ENCODE measurements at regions not wholly inside any gene's neighbourhood (a gene's known extent, or its start where the extent isn't known, plus 50 kb on each side); places are given as distances from the start of the nearest gene placed in this dataset.

- Histone ChIP-seq H3K4me2 (ENCODE audit: low read length) (no peak overlapping the region), H3K27ac (ENCODE audit: low read depth, low read length) (no peak overlapping the region), H3K36me3 (ENCODE audit: control insufficient read depth, low read length) (no peaks in the 10 kb centered on the region)
These were observed 257.0 kb downstream of the IDS start for GRCh38 chrX:149248073-149248625.

GRCh38 chrX:149230689-149231088 is 274.4 kb downstream of the IDS start:
- H3K4me1 ChIP-seq (ENCODE audit: control insufficient read depth, low read length), result no peaks in the 10 kb centered on the region
- H3K4me2 ChIP-seq (ENCODE audit: low read length), result no peak overlapping the region
- H3K79me2 ChIP-seq (ENCODE audit: control insufficient read depth, low read length), result no peaks in the 10 kb centered on the region
- H3K27me3 ChIP-seq (ENCODE audit: control insufficient read depth, low read length), result no peaks in the 10 kb centered on the region
- TF ChIP-seq EZH2phosphoT487 (IDR thresholded peaks at IDR 0.05; ENCODE audit: borderline replicate concordance, low read length), result no peak
- TF ChIP-seq CTCF (IDR thresholded peaks at IDR 0.05; ENCODE audit: low read depth, low read length, poor library complexity, severe bottlenecking), result no peak
- H3K36me3 ChIP-seq (ENCODE audit: control insufficient read depth, low read length), result no peaks in the 10 kb centered on the region
- no peaks in the 10 kb centered on the region for H3K9me2 ChIP-seq (replicated peaks; ENCODE audit: control insufficient read depth, low read length)
- H3F3A ChIP-seq (ENCODE audit: control insufficient read depth, insufficient read depth), result no peaks in the 10 kb centered on the region
- H3K27ac ChIP-seq (ENCODE audit: low read depth, low read length), result no peak overlapping the region
- no peak overlapping the region for H3K4me3 ChIP-seq (ENCODE audit: low read length)
- H4K20me1 ChIP-seq (ENCODE audit: control insufficient read depth, insufficient read depth, low read depth, low read length), result no peaks in the 10 kb centered on the region
- H3K9me3 ChIP-seq (ENCODE audit: control insufficient read depth, insufficient read depth, low read length), result no peaks in the 10 kb centered on the region

More at GRCh38 chrX:149248073-149248625, 257.0 kb downstream of the IDS start:
- Histone ChIP-seq H3K9me3 (ENCODE audit: control insufficient read depth, insufficient read depth, low read length) (no peaks in the 10 kb centered on the region), H3F3A (ENCODE audit: control insufficient read depth, insufficient read depth) (no peaks in the 10 kb centered on the region), H3K9me2 (replicated peaks; ENCODE audit: control insufficient read depth, low read length) (no peaks in the 10 kb centered on the region), H3K27me3 (ENCODE audit: control insufficient read depth, low read length) (no peaks in the 10 kb centered on the region), H4K20me1 (ENCODE audit: control insufficient read depth, insufficient read depth, low read depth, low read length) (no peaks in the 10 kb centered on the region), H3K4me3 (ENCODE audit: low read length) (no peak overlapping the region), H3K79me2 (ENCODE audit: control insufficient read depth, low read length) (no peaks in the 10 kb centered on the region), H3K4me1 (ENCODE audit: control insufficient read depth, low read length) (no peaks in the 10 kb centered on the region)
- TF ChIP-seq EZH2phosphoT487 (IDR thresholded peaks at IDR 0.05; ENCODE audit: borderline replicate concordance, low read length), result no peak
- no peak for TF ChIP-seq CTCF (IDR thresholded peaks at IDR 0.05; ENCODE audit: low read depth, low read length, poor library complexity, severe bottlenecking)

- Histone ChIP-seq H3K4me2 (ENCODE audit: low read length) (no peak overlapping the region), H3K79me2 (ENCODE audit: control insufficient read depth, low read length) (no peaks in the 10 kb centered on the region), H3K4me1 (ENCODE audit: control insufficient read depth, low read length) (no peaks in the 10 kb centered on the region), H3K4me3 (ENCODE audit: low read length) (no peak overlapping the region), H3F3A (ENCODE audit: control insufficient read depth, insufficient read depth) (no peaks in the 10 kb centered on the region), H3K27ac (ENCODE audit: low read depth, low read length) (no peak overlapping the region), H3K27me3 (ENCODE audit: control insufficient read depth, low read length) (no peaks in the 10 kb centered on the region), H4K20me1 (ENCODE audit: control insufficient read depth, insufficient read depth, low read depth, low read length) (no peaks in the 10 kb centered on the region), H3K9me3 (ENCODE audit: control insufficient read depth, insufficient read depth, low read length) (no peaks in the 10 kb centered on the region), H3K36me3 (ENCODE audit: control insufficient read depth, low read length) (no peaks in the 10 kb centered on the region), H3K9me2 (replicated peaks; ENCODE audit: control insufficient read depth, low read length) (no peaks in the 10 kb centered on the region)
- no peak for TF ChIP-seq EZH2phosphoT487 (IDR thresholded peaks at IDR 0.05; ENCODE audit: borderline replicate concordance, low read length)
- no peak for TF ChIP-seq CTCF (IDR thresholded peaks at IDR 0.05; ENCODE audit: low read depth, low read length, poor library complexity, severe bottlenecking)
These were observed 281.3 kb downstream of the IDS start for GRCh38 chrX:149223854-149224253.

All from DOHH2 (cell line).